Glutamatergic neuron (in vitro differentiated cells): ENCODE measurements at regions not wholly inside any gene's neighbourhood (a gene's known extent, or its start where the extent isn't known, plus 50 kb on each side); places are given as distances from the start of the nearest gene placed in this dataset.

Experiments used
- DNase-seq: peaks from one replicate; pipeline ENCODE4 v3.0.0; 2022
- H3K27ac Mint-ChIP-seq: one replicate; pipeline ENCODE4 v1.8.0; 2020; ENCODE audit warnings: mild to moderate bottlenecking, mixed read lengths, inconsistent platforms; ENCODE audit not compliant: unreplicated experiment
- H3K27me3 Mint-ChIP-seq: one replicate; pipeline ENCODE4 v1.8.0; 2020; ENCODE audit warnings: mild to moderate bottlenecking, moderate library complexity, mixed read lengths, inconsistent platforms; ENCODE audit not compliant: unreplicated experiment
- H3K36me3 Mint-ChIP-seq: one replicate; pipeline ENCODE4 v1.8.0; 2020; ENCODE audit warnings: mild to moderate bottlenecking, mixed read lengths, inconsistent platforms; ENCODE audit not compliant: unreplicated experiment
- H3K4me1 Mint-ChIP-seq: one replicate; pipeline ENCODE4 v1.8.0; 2020; ENCODE audit warnings: mild to moderate bottlenecking, low read depth, mixed read lengths, inconsistent platforms; ENCODE audit not compliant: unreplicated experiment
- H3K4me3 Mint-ChIP-seq: one replicate; pipeline ENCODE4 v1.8.0; 2020; ENCODE audit warnings: mild to moderate bottlenecking, mixed read lengths, inconsistent platforms; ENCODE audit not compliant: unreplicated experiment
- H3K9me3 Mint-ChIP-seq: one replicate; pipeline ENCODE4 v1.8.0; 2020; ENCODE audit warnings: mild to moderate bottlenecking, moderate library complexity, mixed read lengths, inconsistent platforms; ENCODE audit not compliant: unreplicated experiment
- CTCF ChIP-seq: fragments of 200-600 bp; sonication (generic); IDR thresholded peaks from one replicate; pipeline ENCODE4 v1.5.0; 2021; ENCODE audit not compliant: partially characterized antibody, unreplicated experiment

- Mint-ChIP-seq H3K4me3 (no peak overlapping the region), H3K4me1 (no peaks in the 10 kb centered on the region), H3K27me3 (no peaks in the 10 kb centered on the region), H3K9me3 (no peaks in the 10 kb centered on the region), H3K27ac (no peak overlapping the region), H3K36me3 (no peaks in the 10 kb centered on the region)
- DNase-seq: no peak
- TF ChIP-seq CTCF: no peak
These were observed 370.2 kb downstream of the METTL4 start for GRCh38 chr18:2201036-2201600.

GRCh38 chr18:2204736-2205135 is 366.6 kb downstream of the METTL4 start:
- H3K36me3 Mint-ChIP-seq: no peaks in the 10 kb centered on the region
- no peaks in the 10 kb centered on the region for H3K4me1 Mint-ChIP-seq
- no peak overlapping the region for H3K4me3 Mint-ChIP-seq
- no peak for DNase-seq
- no peak overlapping the region for H3K27ac Mint-ChIP-seq
- H3K9me3 Mint-ChIP-seq: no peaks in the 10 kb centered on the region
- no peaks in the 10 kb centered on the region for H3K27me3 Mint-ChIP-seq
- no peak for TF ChIP-seq CTCF

- DNase-seq: no peak
- no peaks in the 10 kb centered on the region for H3K27me3 Mint-ChIP-seq
- no peak overlapping the region for H3K27ac Mint-ChIP-seq
- no peaks in the 10 kb centered on the region for H3K4me1 Mint-ChIP-seq
- no peak for TF ChIP-seq CTCF
- H3K36me3 Mint-ChIP-seq: no peaks in the 10 kb centered on the region
- no peaks in the 10 kb centered on the region for H3K9me3 Mint-ChIP-seq
- H3K4me3 Mint-ChIP-seq: no peak overlapping the region
These were observed 364.0 kb downstream of the METTL4 start for GRCh38 chr18:2207294-2207693.

- Mint-ChIP-seq H3K36me3 (peaks cover 8% of the 10 kb centered on the region), H3K4me1 (no peaks in the 10 kb centered on the region), H3K27me3 (no peaks in the 10 kb centered on the region), H3K9me3 (no peaks in the 10 kb centered on the region), H3K4me3 (no peak overlapping the region), H3K27ac (no peak overlapping the region)
- no peak for TF ChIP-seq CTCF
- DNase-seq: no peak
These were observed 358.6 kb downstream of the METTL4 start for GRCh38 chr18:2212598-2213205.

GRCh38 chr18:2213905-2214304 is 357.4 kb downstream of the METTL4 start:
- no peak overlapping the region for H3K27ac Mint-ChIP-seq
- no peak for DNase-seq
- H3K4me3 Mint-ChIP-seq: no peak overlapping the region
- H3K27me3 Mint-ChIP-seq: no peaks in the 10 kb centered on the region
- no peaks in the 10 kb centered on the region for H3K4me1 Mint-ChIP-seq
- TF ChIP-seq CTCF: no peak
- H3K9me3 Mint-ChIP-seq: no peaks in the 10 kb centered on the region
- H3K36me3 Mint-ChIP-seq: peaks cover 8% of the 10 kb centered on the region
